Activated T-cell treated with anti-CD3 and anti-CD28 coated beads, Interleukin-2, amount 50 U/mL, for 72 hours (primary cell): ENCODE measurements at regions not wholly inside any gene's neighbourhood (a gene's known extent, or its start where the extent isn't known, plus 50 kb on each side); places are given as distances from the start of the nearest gene placed in this dataset.

ENCODE experiments used
- ATAC-seq, 2 donors: fragments of 150-1000 bp; cut with Tn5 transposase; replicated peaks in 1 of 2; 2 replicates each; pipeline ENCODE4 v1.10.0; 2021; ENCODE audit warnings: moderate library complexity in 2 of 2, mild to moderate bottlenecking in 1 of 2
- DNase-seq, 2 donors: peaks; one replicate each; pipeline ENCODE4 v3.0.0; 2021 to 2022; ENCODE audit warnings: mixed read lengths in 1 of 2
- H3K27ac Mint-ChIP-seq: one replicate; pipeline ENCODE4 v1.8.0; 2022; ENCODE audit warnings: mild to moderate bottlenecking, moderate library complexity, mixed read lengths
- H3K27me3 Mint-ChIP-seq: one replicate; pipeline ENCODE4 v1.8.0; 2022; ENCODE audit warnings: low read depth, mixed read lengths
- H3K36me3 Mint-ChIP-seq, 2 donors: one replicate each; pipeline ENCODE4 v1.8.0; 2022; ENCODE audit warnings: mixed read lengths in 2 of 2, mild to moderate bottlenecking in 1 of 2; ENCODE audit not compliant: insufficient read depth in 2 of 2
- H3K4me1 Mint-ChIP-seq: one replicate; pipeline ENCODE4 v1.8.0; 2022; ENCODE audit warnings: low read depth, mixed read lengths
- H3K4me3 Mint-ChIP-seq, 2 donors: one replicate each; pipeline ENCODE4 v1.8.0; 2022; ENCODE audit warnings: mild to moderate bottlenecking in 2 of 2, mixed read lengths in 2 of 2, moderate library complexity in 2 of 2
- H3K9me3 Mint-ChIP-seq, 2 donors: one replicate each; pipeline ENCODE4 v1.8.0; 2022; ENCODE audit warnings: mixed read lengths in 2 of 2

DNA sequence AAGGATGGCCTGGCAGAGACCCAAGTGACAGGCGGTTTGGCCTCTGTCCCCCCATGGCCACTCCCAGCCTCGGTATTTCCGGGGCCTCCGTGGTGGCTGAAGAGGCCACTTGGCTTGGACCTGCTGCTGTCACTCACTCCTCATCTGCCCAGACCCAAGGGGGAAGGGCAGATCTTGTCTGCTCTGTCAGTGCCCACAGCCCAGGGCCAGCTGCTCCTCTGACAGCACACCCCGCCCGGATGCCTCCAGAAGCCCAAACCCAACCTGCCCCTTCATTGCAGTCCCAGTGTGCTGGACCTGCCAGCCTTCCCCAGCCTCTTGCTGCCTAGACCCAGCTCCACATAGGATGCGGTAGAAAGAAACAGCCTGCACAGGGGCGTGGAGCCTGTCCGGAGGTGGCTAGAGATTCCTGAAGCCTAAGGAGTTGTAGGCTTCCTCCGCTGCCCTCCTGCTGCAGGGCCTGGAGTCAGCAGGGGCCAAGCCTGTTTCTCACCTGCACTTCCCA lies 52.0 kb downstream of the MAGEF1 start:
- ATAC-seq (no peak), DNase-seq (no peak)
- no peaks in the 10 kb centered on the region for H3K9me3 Mint-ChIP-seq
- H3K4me1 Mint-ChIP-seq: peaks cover 14% of the 10 kb centered on the region
- H3K27ac Mint-ChIP-seq: no peak overlapping the region
- H3K27me3 Mint-ChIP-seq: peaks cover 5% of the 10 kb centered on the region
- no peak overlapping the region for H3K4me3 Mint-ChIP-seq
- H3K36me3 Mint-ChIP-seq: no peaks in the 10 kb centered on the region

DNA sequence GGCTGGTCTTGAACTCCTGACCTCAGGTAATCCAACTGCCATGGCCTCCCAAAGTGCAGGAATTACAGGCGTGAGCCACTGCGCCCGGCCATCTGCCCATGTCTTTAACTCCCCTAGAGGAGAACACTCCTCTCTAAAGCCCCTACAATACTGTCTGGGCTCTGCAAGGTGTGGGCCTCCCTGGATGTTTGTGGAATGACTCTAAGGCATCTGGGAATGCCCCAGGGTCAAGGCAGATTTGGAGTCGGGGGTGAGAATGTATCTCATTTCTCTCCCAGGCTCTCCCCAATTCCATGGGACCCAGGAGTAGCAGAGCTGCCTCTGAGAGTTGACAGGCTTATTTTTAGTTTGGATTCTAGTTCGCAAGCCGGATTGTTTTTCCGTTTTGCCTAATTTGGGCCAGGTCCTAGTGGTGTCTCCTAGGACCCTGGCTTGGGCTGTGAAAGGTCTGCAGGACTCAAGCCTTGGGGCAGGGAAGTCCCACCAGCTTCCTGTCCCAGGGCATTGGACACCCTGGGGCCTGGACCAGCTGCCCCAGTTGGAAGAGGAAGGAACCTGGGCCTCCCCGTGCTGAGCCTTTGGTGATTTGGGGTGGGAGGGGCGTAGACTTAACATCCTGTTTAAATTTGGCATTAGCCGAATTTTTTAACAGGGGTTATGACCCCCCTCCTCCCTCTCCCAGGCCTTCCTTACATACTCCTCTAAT lies 53.5 kb downstream of the MAGEF1 start:
- DNase-seq: no peak
- H3K27ac Mint-ChIP-seq: no peak overlapping the region
- H3K4me1 Mint-ChIP-seq: peaks cover 14% of the 10 kb centered on the region
- H3K9me3 Mint-ChIP-seq: no peaks in the 10 kb centered on the region
- peaks cover 7% of the 10 kb centered on the region for H3K27me3 Mint-ChIP-seq
- H3K36me3 Mint-ChIP-seq: no peaks in the 10 kb centered on the region
- no peak overlapping the region for H3K4me3 Mint-ChIP-seq
- ATAC-seq: no peak

DNA sequence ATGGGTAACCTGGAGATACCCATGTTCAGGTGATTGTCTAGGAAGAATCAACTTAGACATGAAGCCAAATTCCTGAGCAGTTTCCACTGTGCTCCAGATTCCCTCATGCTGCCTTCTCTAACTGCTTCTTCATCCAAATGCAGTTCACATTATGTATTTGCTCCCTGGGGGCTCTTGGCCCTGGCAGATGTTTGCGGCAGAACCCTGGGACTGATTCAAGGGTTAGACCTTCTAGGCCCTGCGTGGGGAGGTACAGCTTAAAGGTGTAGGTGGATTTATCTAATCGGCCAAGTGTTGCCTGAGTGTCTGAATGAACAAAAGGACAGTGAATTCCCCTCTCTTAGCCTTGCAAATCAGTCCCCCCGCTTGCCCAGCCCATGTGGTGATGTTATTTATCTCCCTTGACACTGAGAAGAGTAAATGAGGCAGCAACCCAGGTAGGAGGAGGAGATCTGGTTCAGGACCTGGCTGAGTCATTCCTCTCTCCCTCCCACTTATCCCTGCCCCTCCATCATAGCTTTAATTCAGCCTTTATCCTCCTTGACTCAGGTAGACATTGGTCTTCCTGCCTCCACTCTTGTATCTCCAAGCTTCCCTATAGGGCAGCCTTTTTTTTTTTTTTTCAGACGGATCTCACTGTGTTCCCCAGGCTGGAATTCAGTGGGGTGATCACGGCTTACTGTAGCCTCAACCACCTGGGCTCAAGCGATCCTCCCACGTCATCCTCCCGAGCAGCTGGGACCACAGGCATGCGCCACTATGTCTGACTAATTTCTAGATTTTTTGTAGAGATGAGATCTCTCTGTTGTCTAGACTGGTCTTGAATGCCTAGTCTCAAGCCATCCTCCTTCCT lies 54.8 kb downstream of the MAGEF1 start:
- Mint-ChIP-seq H3K4me3 (peak overlapping the region; percentile 21 to 72), H3K27me3 (peaks cover 12% of the 10 kb centered on the region), H3K27ac (peak overlapping the region; percentile 52), H3K9me3 (no peaks in the 10 kb centered on the region), H3K36me3 (no peaks in the 10 kb centered on the region), H3K4me1 (peaks cover 21% of the 10 kb centered on the region)
- DNase-seq: peak; percentile 50 to 57
- peak; percentile 91 to 94 for ATAC-seq

DNA sequence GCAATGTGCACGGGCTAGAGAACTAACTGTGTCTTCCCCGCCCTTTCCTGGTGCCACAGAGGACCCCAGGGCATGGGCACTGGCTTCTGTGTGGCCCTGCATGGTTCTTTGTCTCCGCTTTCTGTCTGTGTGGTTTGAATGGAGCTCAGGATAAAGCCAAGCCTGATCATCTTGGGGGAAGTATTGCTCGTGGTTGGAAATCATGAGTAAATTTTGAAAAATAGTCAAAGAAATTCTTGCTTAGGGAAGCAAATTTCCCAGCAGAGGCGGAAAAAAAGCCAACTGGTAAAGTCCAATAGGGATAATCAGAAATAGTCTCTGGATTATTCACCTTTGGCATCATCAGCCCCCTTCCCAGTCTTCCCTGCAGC lies 55.4 kb downstream of the MAGEF1 start:
- H3K9me3 Mint-ChIP-seq: no peaks in the 10 kb centered on the region
- no peak overlapping the region for H3K4me3 Mint-ChIP-seq
- no peaks in the 10 kb centered on the region for H3K36me3 Mint-ChIP-seq
- peaks cover 15% of the 10 kb centered on the region for H3K27me3 Mint-ChIP-seq
- H3K27ac Mint-ChIP-seq: no peak overlapping the region
- H3K4me1 Mint-ChIP-seq: peaks cover 25% of the 10 kb centered on the region
- no peak for DNase-seq
- ATAC-seq: no peak

DNA sequence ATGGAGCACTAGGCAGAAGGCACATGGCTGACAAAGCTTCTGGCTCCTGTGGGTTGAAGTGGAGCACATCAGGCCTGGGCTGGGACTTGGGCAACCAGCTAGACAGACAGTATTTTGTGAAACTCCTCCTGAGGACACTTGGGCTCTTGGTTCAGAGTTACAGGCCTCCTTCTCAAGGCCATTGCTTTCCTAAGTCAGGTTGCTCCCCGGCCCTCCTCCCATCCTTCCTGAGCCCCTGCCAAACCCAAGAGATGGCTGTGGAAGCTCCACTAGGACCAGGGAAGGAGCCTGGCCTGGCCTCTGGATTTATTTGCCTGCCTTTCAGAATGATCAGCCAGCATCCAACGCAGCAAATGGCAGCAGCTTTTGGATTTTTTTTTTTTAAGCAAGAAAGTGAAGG lies 56.3 kb downstream of the MAGEF1 start:
- peaks cover 15% of the 10 kb centered on the region for H3K27me3 Mint-ChIP-seq
- DNase-seq: no peak
- H3K9me3 Mint-ChIP-seq: no peaks in the 10 kb centered on the region
- H3K27ac Mint-ChIP-seq: no peak overlapping the region
- no peaks in the 10 kb centered on the region for H3K36me3 Mint-ChIP-seq
- peaks cover 25% of the 10 kb centered on the region for H3K4me1 Mint-ChIP-seq
- no peak for ATAC-seq
- no peak overlapping the region for H3K4me3 Mint-ChIP-seq

DNA sequence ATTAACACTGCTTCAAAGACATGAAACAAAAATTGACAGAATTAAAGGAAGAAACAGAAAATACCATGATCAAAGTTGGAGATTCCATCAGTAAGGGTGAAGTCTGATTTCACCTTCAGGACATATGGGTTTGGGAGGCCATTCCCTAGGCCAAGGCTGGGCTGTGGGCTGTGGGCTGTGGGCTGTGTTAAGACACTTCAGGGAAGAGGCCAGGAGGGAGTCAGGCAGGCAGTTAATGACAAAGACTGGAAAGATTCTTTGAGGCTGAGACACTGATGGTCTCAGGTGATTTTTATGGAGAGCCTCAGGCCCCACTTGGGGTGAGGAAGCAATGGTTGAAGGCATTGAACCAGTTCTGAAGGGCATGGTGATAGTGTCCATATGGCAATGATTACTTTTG lies 57.5 kb downstream of the MAGEF1 start:
- ATAC-seq (no peak), DNase-seq (no peak)
- Mint-ChIP-seq H3K4me1 (peaks cover 25% of the 10 kb centered on the region), H3K9me3 (no peaks in the 10 kb centered on the region), H3K36me3 (no peaks in the 10 kb centered on the region), H3K27me3 (peaks cover 15% of the 10 kb centered on the region), H3K27ac (no peak overlapping the region), H3K4me3 (no peak overlapping the region)

DNA sequence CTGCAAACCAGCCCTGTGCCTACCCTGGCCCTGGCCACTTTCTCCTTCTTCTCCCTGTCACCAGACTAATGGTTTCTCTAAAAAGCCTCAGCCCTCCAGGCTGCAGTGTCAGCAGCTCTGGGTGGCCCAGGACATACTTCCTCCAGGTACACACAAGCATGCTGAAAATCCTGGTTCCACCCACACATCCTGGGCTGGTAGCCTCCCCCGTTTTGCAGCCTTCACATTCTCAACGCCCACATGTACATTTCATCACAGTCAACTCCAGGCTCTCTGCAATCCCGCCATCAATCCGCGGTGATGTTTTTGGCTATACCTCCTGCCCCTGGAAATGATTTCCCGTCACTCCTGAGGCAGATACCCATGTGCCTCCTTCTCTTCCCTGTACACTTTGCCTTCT lies 59.4 kb downstream of the MAGEF1 start:
- no peak for ATAC-seq
- H3K27me3 Mint-ChIP-seq: peaks cover 15% of the 10 kb centered on the region
- H3K36me3 Mint-ChIP-seq: no peaks in the 10 kb centered on the region

DNA sequence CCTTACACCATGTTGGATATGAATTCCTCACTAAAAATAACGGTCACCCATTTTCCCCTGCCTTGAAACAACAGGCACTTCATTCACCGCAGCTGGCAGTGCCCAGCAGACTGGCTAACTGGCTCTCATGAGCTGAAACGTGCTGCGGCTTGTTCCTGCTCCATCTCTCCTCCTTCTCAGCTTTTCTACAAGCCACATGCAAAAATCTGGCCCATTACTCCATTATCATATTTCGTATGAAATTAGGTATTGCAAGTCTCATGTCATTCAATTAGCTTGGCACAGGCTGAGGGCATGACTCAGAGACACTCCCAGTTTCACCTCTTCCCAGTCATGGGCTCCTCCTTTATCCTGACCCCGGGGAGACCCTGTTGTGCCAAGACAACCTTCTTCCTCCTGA lies 60.0 kb downstream of the MAGEF1 start:
- Mint-ChIP-seq H3K9me3 (no peaks in the 10 kb centered on the region), H3K4me1 (peaks cover 16% of the 10 kb centered on the region), H3K4me3 (no peak overlapping the region), H3K27me3 (peaks cover 15% of the 10 kb centered on the region), H3K27ac (no peak overlapping the region), H3K36me3 (no peaks in the 10 kb centered on the region)
- ATAC-seq: no peak
- DNase-seq: no peak

More for the DNA sequence above, 59.4 kb downstream of the MAGEF1 start:
- no peak for DNase-seq
- Mint-ChIP-seq H3K4me3 (no peak overlapping the region), H3K4me1 (peaks cover 22% of the 10 kb centered on the region), H3K9me3 (no peaks in the 10 kb centered on the region), H3K27ac (no peak overlapping the region)

DNA sequence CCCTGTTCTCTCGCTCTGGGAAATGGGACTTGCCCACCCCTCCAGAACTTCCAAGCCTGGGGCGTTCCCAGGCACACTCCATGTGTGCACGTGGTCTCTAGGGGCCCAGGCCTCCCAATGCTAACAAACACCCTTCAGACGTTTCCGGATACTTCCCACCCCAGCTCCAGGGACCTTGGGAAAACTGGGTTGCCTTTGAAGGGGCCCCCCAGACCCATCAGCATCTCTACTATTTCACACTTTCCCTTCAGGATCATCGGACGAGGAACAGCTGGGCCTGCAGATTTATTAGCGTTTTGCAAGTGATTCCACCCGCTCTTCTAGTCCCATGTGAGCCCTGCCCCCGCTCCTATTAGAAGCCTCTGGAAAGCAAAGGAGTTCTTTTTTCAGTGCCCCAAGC lies 63.2 kb downstream of the MAGEF1 start:
- no peak overlapping the region for H3K4me3 Mint-ChIP-seq
- H3K27ac Mint-ChIP-seq: no peak overlapping the region
- no peak for DNase-seq

DNA sequence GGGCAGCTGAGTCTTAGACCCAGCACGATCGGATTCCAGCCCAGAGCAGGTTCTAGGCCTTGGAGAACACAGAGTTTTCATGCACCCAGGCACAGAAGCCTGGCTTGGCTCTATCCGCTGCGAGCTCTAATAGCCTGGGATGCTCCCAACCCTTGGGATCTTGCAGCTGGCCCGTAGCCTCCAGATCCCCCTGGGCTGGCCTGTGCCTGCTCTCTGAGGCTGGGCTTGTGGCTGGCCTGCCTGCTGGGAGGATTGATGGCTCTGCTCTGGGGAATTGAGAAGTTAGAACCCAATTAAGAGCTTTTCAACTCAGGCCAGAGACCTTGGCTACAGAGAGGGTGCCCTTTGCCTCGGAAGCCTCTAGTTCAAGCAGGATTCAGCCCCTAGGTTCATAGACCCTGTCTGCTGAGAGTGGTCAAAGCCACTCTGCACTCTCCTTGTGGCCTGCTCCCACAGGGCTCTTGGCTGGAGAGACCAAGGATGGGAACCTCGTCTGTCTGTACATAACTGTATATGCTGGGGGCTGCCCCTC lies 64.4 kb downstream of the MAGEF1 start:
- Mint-ChIP-seq H3K4me1 (peaks cover 8% of the 10 kb centered on the region), H3K4me3 (no peak overlapping the region), H3K36me3 (no peaks in the 10 kb centered on the region), H3K27ac (no peak overlapping the region), H3K27me3 (peaks cover 7% of the 10 kb centered on the region), H3K9me3 (no peaks in the 10 kb centered on the region)
- DNase-seq: no peak
- ATAC-seq: no peak

More for the DNA sequence above, 63.2 kb downstream of the MAGEF1 start:
- H3K9me3 Mint-ChIP-seq: no peaks in the 10 kb centered on the region
- no peaks in the 10 kb centered on the region for H3K36me3 Mint-ChIP-seq
- peaks cover 8% of the 10 kb centered on the region for H3K27me3 Mint-ChIP-seq
- peaks cover 12% of the 10 kb centered on the region for H3K4me1 Mint-ChIP-seq
- ATAC-seq: no peak

DNA sequence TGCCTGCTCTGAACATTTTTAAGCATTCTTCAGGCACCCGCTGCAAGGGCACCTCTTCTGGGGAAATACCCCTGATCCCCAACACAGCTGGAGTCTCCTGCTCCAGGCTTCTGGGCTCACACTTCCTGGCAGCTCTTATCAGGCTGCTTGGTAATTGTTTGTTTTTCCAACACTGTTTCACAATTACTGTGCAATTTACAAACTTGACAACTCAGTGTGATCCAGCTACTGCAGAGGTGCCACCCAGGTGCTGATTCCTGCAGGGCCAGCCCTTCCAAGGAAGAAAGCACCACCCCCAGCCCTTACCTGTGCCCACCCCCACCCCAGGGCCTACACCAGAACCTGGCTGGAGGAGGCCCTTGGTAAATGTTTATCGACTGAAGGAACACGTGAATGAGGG lies 66.5 kb downstream of the MAGEF1 start:
- Mint-ChIP-seq H3K4me1 (no peaks in the 10 kb centered on the region), H3K36me3 (no peaks in the 10 kb centered on the region), H3K27me3 (no peaks in the 10 kb centered on the region), H3K4me3 (no peak overlapping the region), H3K27ac (no peak overlapping the region), H3K9me3 (no peaks in the 10 kb centered on the region)
- ATAC-seq (no peak), DNase-seq (no peak)

DNA sequence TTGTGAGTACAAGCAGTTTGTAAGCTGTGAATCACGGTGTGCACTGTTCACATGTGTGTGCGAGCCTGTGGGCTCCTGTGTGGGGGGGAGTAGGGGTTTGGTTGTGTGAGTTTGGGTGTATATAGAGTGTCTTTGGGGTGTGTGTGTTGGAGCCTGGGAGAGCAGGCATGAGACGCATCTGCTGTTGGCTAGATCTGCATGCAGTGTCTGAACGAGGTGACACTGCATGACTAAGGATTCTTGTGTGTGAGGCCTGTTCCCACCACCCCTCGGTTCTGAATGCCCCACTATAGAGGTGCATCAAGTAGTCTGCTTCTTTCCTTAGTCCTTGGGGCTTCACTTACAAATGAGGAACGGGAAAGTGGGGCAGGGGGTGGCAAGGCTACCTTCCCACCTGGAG lies 68.4 kb downstream of the MAGEF1 start:
- Mint-ChIP-seq H3K27me3 (no peaks in the 10 kb centered on the region), H3K9me3 (peaks cover 0 to 2% of the 10 kb centered on the region in 2 donors), H3K27ac (no peak overlapping the region), H3K36me3 (no peaks in the 10 kb centered on the region), H3K4me3 (no peak overlapping the region), H3K4me1 (no peaks in the 10 kb centered on the region)
- no peak for DNase-seq
- ATAC-seq: no peak

DNA sequence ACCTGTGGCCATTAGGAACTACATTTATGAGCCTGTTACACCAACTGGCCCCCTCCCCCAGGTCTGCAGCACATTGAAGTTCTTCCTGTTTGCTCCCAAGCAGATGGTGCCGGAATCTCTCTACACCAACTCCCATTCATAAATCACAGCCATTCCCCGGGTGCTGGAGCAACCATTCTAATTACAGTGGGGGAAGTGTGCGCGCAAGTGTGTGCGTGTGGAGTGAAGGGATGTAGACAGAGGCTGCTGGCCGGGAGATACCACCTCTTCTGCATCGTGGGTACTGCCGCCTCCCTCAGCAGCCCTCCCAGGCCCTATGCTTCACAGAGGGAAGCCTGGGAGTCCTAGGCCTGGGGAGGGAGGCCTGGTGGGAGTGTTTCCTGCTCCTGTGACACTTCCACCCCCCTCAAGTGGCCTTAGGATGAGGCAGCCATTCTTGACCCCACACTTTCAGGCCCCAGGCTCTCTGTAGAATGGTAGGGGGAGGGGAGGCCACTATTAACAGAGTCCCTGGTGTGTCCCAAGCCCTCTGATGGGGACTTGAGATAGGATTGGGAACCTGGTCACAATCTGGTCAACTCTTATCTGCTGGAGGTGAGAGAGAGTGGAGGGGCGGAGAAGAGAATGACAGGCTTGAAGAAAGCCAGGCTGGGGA lies 69.1 kb downstream of the MAGEF1 start:
- Mint-ChIP-seq H3K27ac (no peak overlapping the region), H3K4me1 (no peaks in the 10 kb centered on the region), H3K4me3 (no peak overlapping the region), H3K27me3 (no peaks in the 10 kb centered on the region), H3K36me3 (no peaks in the 10 kb centered on the region), H3K9me3 (peaks cover 0 to 2% of the 10 kb centered on the region in 2 donors)
- no peak for ATAC-seq
- DNase-seq: no peak
